Glutamatergic neuron (in vitro differentiated cells): ENCODE measurements at regions not wholly inside any gene's neighbourhood (a gene's known extent, or its start where the extent isn't known, plus 50 kb on each side); places are given as distances from the start of the nearest gene placed in this dataset.

Experiments used
- DNase-seq: peaks from one replicate; pipeline ENCODE4 v3.0.0; 2022
- H3K27ac Mint-ChIP-seq: one replicate; pipeline ENCODE4 v1.8.0; 2020; ENCODE audit warnings: mild to moderate bottlenecking, mixed read lengths, inconsistent platforms; ENCODE audit not compliant: unreplicated experiment
- H3K27me3 Mint-ChIP-seq: one replicate; pipeline ENCODE4 v1.8.0; 2020; ENCODE audit warnings: mild to moderate bottlenecking, moderate library complexity, mixed read lengths, inconsistent platforms; ENCODE audit not compliant: unreplicated experiment
- H3K36me3 Mint-ChIP-seq: one replicate; pipeline ENCODE4 v1.8.0; 2020; ENCODE audit warnings: mild to moderate bottlenecking, mixed read lengths, inconsistent platforms; ENCODE audit not compliant: unreplicated experiment
- H3K4me1 Mint-ChIP-seq: one replicate; pipeline ENCODE4 v1.8.0; 2020; ENCODE audit warnings: mild to moderate bottlenecking, low read depth, mixed read lengths, inconsistent platforms; ENCODE audit not compliant: unreplicated experiment
- H3K4me3 Mint-ChIP-seq: one replicate; pipeline ENCODE4 v1.8.0; 2020; ENCODE audit warnings: mild to moderate bottlenecking, mixed read lengths, inconsistent platforms; ENCODE audit not compliant: unreplicated experiment
- H3K9me3 Mint-ChIP-seq: one replicate; pipeline ENCODE4 v1.8.0; 2020; ENCODE audit warnings: mild to moderate bottlenecking, moderate library complexity, mixed read lengths, inconsistent platforms; ENCODE audit not compliant: unreplicated experiment
- TF ChIP-seq, protein P1 (sequence below): fragments of 200-600 bp; sonication (generic); IDR thresholded peaks from one replicate; pipeline ENCODE4 v1.5.0; 2021; ENCODE audit not compliant: partially characterized antibody, unreplicated experiment

DNA sequence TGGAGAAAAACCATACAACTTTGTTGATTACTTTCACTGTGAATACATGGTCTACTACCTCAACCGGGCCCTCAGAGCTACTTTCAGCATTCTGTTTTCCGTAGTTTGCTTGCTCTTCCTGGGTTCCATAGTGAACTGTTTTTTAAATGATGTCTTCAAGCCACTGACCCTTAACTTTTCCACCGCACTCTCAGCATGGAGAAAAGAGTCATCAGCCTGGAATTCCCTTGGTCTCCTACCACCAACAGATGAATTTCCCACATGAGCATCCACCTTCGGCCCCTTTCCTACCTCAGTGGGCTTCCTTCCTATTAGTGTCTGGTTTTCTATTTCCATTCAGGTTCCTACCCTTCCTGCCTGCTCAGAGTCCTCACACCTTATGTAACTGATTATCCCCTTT, 135.9 kb upstream of the ADAMTSL1 start:
- Mint-ChIP-seq H3K36me3 (peaks cover 9% of the 10 kb centered on the region), H3K4me3 (no peak overlapping the region), H3K27ac (no peak overlapping the region), H3K4me1 (no peaks in the 10 kb centered on the region), H3K27me3 (no peaks in the 10 kb centered on the region), H3K9me3 (peaks cover 5% of the 10 kb centered on the region)
- TF ChIP-seq, protein P1, sequence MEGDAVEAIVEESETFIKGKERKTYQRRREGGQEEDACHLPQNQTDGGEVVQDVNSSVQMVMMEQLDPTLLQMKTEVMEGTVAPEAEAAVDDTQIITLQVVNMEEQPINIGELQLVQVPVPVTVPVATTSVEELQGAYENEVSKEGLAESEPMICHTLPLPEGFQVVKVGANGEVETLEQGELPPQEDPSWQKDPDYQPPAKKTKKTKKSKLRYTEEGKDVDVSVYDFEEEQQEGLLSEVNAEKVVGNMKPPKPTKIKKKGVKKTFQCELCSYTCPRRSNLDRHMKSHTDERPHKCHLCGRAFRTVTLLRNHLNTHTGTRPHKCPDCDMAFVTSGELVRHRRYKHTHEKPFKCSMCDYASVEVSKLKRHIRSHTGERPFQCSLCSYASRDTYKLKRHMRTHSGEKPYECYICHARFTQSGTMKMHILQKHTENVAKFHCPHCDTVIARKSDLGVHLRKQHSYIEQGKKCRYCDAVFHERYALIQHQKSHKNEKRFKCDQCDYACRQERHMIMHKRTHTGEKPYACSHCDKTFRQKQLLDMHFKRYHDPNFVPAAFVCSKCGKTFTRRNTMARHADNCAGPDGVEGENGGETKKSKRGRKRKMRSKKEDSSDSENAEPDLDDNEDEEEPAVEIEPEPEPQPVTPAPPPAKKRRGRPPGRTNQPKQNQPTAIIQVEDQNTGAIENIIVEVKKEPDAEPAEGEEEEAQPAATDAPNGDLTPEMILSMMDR = no peak
- no peak for DNase-seq

DNA sequence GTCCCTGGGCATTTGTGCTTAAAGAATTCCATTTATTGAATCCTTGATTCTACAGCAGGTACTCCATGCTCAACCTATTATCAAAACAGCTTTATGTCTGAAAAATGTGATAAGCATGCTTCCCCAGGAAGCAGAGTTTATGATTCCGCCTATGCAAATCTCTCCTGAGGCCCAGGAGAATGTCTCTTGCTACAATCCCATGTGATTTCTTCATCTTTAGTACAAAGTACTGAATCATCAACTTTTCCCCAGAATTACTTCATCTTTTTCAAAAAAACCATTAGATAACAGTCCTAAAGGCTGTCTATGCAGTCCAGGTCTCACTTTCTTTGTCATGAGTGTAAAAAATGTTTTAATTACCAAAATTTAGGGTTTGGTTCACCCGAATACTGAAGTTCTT, 130.2 kb upstream of the ADAMTSL1 start:
- H3K27ac Mint-ChIP-seq = no peak overlapping the region
- H3K4me1 Mint-ChIP-seq = no peaks in the 10 kb centered on the region
- no peak overlapping the region for H3K4me3 Mint-ChIP-seq
- peaks cover 5% of the 10 kb centered on the region for H3K9me3 Mint-ChIP-seq
- DNase-seq = no peak
- H3K27me3 Mint-ChIP-seq = no peaks in the 10 kb centered on the region
- peaks cover 9% of the 10 kb centered on the region for H3K36me3 Mint-ChIP-seq
- TF ChIP-seq, protein P1 = no peak

DNA sequence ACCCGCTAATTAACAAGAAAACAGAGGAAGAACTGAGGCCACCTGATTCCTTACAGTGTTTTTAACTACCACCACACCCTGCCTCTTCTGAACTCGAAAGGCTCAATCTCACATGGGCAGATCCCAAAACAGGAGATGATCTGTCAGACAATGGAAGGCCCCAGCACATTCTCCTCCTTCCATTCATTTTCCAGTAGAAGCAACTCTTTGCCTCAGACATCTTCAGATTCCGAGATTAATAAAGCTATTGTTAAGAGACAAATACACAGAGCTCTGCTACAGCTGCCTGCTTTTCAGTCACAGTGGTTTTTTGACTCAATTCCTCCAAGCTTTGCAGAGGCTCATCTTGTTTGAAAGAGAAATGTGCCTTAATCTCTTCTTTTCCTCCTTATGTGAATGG, 127.2 kb upstream of the ADAMTSL1 start:
- H3K4me1 Mint-ChIP-seq = no peaks in the 10 kb centered on the region
- H3K36me3 Mint-ChIP-seq = no peaks in the 10 kb centered on the region
- DNase-seq = no peak
- TF ChIP-seq, protein P1 = no peak
- no peak overlapping the region for H3K4me3 Mint-ChIP-seq
- H3K9me3 Mint-ChIP-seq = peaks cover 2% of the 10 kb centered on the region
- no peak overlapping the region for H3K27ac Mint-ChIP-seq
- no peaks in the 10 kb centered on the region for H3K27me3 Mint-ChIP-seq

DNA sequence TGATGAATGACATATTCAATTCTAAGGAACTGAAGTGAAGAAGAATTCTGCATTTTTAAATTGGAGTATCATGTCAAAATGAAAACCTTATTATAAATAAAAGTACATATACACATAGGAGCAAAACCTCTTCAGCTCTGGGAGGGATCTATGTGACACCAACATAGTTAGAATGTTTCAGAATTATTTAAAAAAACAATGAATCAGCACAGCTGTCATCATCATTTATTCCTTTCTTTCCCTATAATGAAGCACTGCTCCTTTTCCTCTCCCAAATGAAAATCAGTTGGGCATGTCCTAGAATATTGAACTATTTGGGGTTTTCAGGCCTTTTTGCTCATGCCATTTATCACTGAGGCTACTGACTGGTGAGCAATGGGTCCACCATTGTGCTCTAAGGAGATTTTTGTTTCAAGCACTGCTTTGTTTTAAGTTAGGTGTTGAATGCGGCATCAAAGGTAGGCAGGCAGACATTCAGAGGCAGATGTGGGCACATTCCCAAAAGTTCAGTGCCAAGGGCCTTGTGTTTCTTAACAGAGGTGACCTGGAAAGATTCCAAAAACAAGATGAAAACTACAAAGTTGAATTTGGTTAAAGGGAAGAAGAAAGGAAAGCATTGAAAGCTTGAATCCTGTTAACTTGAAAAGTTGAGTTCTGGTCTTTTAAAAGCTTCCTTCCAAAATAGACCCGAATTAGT, 126.4 kb upstream of the ADAMTSL1 start:
- H3K36me3 Mint-ChIP-seq = no peaks in the 10 kb centered on the region
- no peak for DNase-seq
- TF ChIP-seq, protein P1 = no peak
- H3K27me3 Mint-ChIP-seq = no peaks in the 10 kb centered on the region
- no peaks in the 10 kb centered on the region for H3K4me1 Mint-ChIP-seq
- H3K9me3 Mint-ChIP-seq = peaks cover 2% of the 10 kb centered on the region
- no peak overlapping the region for H3K27ac Mint-ChIP-seq
- no peak overlapping the region for H3K4me3 Mint-ChIP-seq

DNA sequence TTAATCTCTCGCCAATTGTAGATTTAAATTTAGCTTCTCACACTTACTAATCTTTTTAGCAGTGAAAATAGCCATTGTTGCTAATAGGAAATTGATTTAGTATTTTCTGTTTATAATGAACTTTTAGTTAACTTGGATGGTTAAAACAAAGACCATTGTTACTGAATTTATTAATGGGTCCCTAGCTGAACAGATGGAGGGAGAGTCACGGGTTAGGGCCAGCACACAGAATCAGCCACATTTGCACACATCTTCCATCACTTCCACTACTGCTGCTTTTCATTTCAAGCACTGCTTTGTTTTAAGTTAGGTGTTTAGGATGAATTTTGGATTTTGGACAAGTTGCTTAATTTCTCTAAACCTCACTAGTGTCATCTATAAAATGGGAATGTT, 125.9 kb upstream of the ADAMTSL1 start:
- TF ChIP-seq, protein P1 = no peak
- H3K27ac Mint-ChIP-seq = no peak overlapping the region
- H3K27me3 Mint-ChIP-seq = no peaks in the 10 kb centered on the region
- no peak for DNase-seq
- H3K36me3 Mint-ChIP-seq = no peaks in the 10 kb centered on the region
- no peaks in the 10 kb centered on the region for H3K4me1 Mint-ChIP-seq
- peaks cover 2% of the 10 kb centered on the region for H3K9me3 Mint-ChIP-seq
- H3K4me3 Mint-ChIP-seq = no peak overlapping the region
